Astrocyte (in vitro differentiated cells and primary cell): ENCODE measurements at regions not wholly inside any gene's neighbourhood (a gene's known extent, or its start where the extent isn't known, plus 50 kb on each side); places are given as distances from the start of the nearest gene placed in this dataset.

Experiments used
- DNase-seq: peaks from one replicate; pipeline ENCODE4 v3.0.0-alpha.2; 2010; ENCODE audit warnings: low read depth
- FAIRE-seq: peaks from 2 replicates; lab custom pipeline; 2011; peaks lifted over from hg19 to GRCh38; lab: Jason Lieb, UNC
- H2AFZ ChIP-seq: 2 replicates; pipeline ENCODE4 v1.6.0; 2012; ENCODE audit warnings: low read depth, low read length, inconsistent platforms
- H3K27ac ChIP-seq: 2 replicates; pipeline ENCODE4 v1.5.1; 2011; ENCODE audit warnings: low read depth, low read length, inconsistent platforms
- H3K27me3 ChIP-seq: 2 replicates; pipeline ENCODE4 v1.6.0; 2011; ENCODE audit warnings: low read length, inconsistent platforms; ENCODE audit not compliant: insufficient read depth
- H3K36me3 ChIP-seq: 2 replicates; pipeline ENCODE4 v1.5.1; 2011; ENCODE audit warnings: low read length, inconsistent platforms; ENCODE audit not compliant: insufficient read depth
- H3K4me1 ChIP-seq: 2 replicates; pipeline ENCODE4 v1.5.1; 2011; ENCODE audit warnings: low read length, inconsistent platforms; ENCODE audit not compliant: insufficient read depth
- H3K4me2 ChIP-seq: 2 replicates; pipeline ENCODE4 v1.6.0; 2012; ENCODE audit warnings: low read length, inconsistent platforms
- H3K4me3 ChIP-seq: 2 replicates; pipeline ENCODE4 v1.5.1; 2011; ENCODE audit warnings: low read depth, mild to moderate bottlenecking, low read length, inconsistent platforms; ENCODE audit not compliant: insufficient read depth
- H3K79me2 ChIP-seq: 2 replicates; pipeline ENCODE4 v1.6.0; 2012; ENCODE audit warnings: mild to moderate bottlenecking, low read length, inconsistent platforms; ENCODE audit not compliant: insufficient read depth
- H3K9ac ChIP-seq: 2 replicates; pipeline ENCODE4 v1.6.0; 2012; ENCODE audit warnings: mild to moderate bottlenecking, low read length, inconsistent platforms
- H3K9me3 ChIP-seq: 2 replicates; pipeline ENCODE4 v1.5.1; 2012; ENCODE audit warnings: low read depth, mild to moderate bottlenecking, low read length, inconsistent platforms; ENCODE audit not compliant: insufficient read depth
- H4K20me1 ChIP-seq: 2 replicates; pipeline ENCODE4 v1.6.0; 2012; ENCODE audit warnings: low read length, inconsistent platforms; ENCODE audit not compliant: insufficient read depth
- H3K27ac Mint-ChIP-seq: one replicate; pipeline ENCODE4 v1.8.0; 2021; ENCODE audit warnings: mild to moderate bottlenecking, mixed read lengths; ENCODE audit not compliant: unreplicated experiment
- H3K27me3 Mint-ChIP-seq: one replicate; pipeline ENCODE4 v1.8.0; 2021; ENCODE audit warnings: low read depth, mixed read lengths; ENCODE audit not compliant: unreplicated experiment
- H3K36me3 Mint-ChIP-seq: one replicate; pipeline ENCODE4 v1.8.0; 2021; ENCODE audit warnings: low read depth, mixed read lengths; ENCODE audit not compliant: unreplicated experiment
- H3K4me1 Mint-ChIP-seq: one replicate; pipeline ENCODE4 v1.8.0; 2021; ENCODE audit warnings: low read depth, mixed read lengths; ENCODE audit not compliant: unreplicated experiment
- H3K4me3 Mint-ChIP-seq: one replicate; pipeline ENCODE4 v1.8.0; 2021; ENCODE audit warnings: mild to moderate bottlenecking, moderate library complexity, mixed read lengths; ENCODE audit not compliant: unreplicated experiment
- H3K9me3 Mint-ChIP-seq: one replicate; pipeline ENCODE4 v1.8.0; 2021; ENCODE audit warnings: mild to moderate bottlenecking, mixed read lengths; ENCODE audit not compliant: unreplicated experiment
- EZH2 ChIP-seq: IDR thresholded peaks from 2 replicates; pipeline ENCODE4 v1.6.1; 2012; ENCODE audit warnings: mild to moderate bottlenecking, low read length, inconsistent platforms; ENCODE audit not compliant: insufficient read depth
- TF ChIP-seq, protein P1 (sequence below): IDR thresholded peaks from 2 replicates; pipeline ENCODE4 v1.5.1; 2011; ENCODE audit warnings: low read depth, mild to moderate bottlenecking, inconsistent platforms, low read length, moderate library complexity; ENCODE audit not compliant: insufficient read depth

DNA sequence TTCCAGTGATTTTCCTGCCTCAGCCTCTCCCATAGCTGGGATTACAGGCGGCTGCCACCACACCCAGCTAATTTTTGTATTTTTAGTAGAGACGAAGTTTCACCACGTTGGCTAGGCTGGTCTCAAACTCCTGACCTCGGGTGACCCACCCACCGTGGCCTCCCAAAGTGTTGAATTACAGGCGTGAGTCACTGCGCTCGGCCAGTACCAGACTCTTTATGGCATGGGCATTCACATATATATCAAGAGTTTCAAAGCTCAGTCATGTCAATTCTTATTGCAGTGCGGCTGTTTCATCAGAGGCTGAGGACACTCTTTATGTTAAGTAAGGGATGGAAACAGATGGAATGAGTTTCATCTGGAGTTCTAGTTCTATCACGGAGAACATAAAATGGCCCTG lies 315.2 kb upstream of the CDH6 start:
- H3K4me1 Mint-ChIP-seq: no peaks in the 10 kb centered on the region
- no peaks in the 10 kb centered on the region for H3K9me3 Mint-ChIP-seq
- no peaks in the 10 kb centered on the region for H3K9me3 ChIP-seq
- H3K79me2 ChIP-seq: no peaks in the 10 kb centered on the region
- H3K4me3 ChIP-seq: no peak overlapping the region
- no peaks in the 10 kb centered on the region for H3K36me3 ChIP-seq
- no peak overlapping the region for H3K9ac ChIP-seq
- no peaks in the 10 kb centered on the region for H3K4me1 ChIP-seq
- no peak overlapping the region for H2AFZ ChIP-seq
- H3K27me3 Mint-ChIP-seq: no peaks in the 10 kb centered on the region
- H3K4me3 Mint-ChIP-seq: no peak overlapping the region
- no peak overlapping the region for H3K27ac Mint-ChIP-seq
- H3K36me3 Mint-ChIP-seq: no peaks in the 10 kb centered on the region
- H4K20me1 ChIP-seq: no peaks in the 10 kb centered on the region
- H3K27me3 ChIP-seq: no peaks in the 10 kb centered on the region
- H3K4me2 ChIP-seq: no peak overlapping the region
- no peak overlapping the region for H3K27ac ChIP-seq
- TF ChIP-seq, protein P1, sequence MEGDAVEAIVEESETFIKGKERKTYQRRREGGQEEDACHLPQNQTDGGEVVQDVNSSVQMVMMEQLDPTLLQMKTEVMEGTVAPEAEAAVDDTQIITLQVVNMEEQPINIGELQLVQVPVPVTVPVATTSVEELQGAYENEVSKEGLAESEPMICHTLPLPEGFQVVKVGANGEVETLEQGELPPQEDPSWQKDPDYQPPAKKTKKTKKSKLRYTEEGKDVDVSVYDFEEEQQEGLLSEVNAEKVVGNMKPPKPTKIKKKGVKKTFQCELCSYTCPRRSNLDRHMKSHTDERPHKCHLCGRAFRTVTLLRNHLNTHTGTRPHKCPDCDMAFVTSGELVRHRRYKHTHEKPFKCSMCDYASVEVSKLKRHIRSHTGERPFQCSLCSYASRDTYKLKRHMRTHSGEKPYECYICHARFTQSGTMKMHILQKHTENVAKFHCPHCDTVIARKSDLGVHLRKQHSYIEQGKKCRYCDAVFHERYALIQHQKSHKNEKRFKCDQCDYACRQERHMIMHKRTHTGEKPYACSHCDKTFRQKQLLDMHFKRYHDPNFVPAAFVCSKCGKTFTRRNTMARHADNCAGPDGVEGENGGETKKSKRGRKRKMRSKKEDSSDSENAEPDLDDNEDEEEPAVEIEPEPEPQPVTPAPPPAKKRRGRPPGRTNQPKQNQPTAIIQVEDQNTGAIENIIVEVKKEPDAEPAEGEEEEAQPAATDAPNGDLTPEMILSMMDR: no peak
- TF ChIP-seq EZH2: no peak
- FAIRE-seq: no peak
- no peak for DNase-seq

DNA sequence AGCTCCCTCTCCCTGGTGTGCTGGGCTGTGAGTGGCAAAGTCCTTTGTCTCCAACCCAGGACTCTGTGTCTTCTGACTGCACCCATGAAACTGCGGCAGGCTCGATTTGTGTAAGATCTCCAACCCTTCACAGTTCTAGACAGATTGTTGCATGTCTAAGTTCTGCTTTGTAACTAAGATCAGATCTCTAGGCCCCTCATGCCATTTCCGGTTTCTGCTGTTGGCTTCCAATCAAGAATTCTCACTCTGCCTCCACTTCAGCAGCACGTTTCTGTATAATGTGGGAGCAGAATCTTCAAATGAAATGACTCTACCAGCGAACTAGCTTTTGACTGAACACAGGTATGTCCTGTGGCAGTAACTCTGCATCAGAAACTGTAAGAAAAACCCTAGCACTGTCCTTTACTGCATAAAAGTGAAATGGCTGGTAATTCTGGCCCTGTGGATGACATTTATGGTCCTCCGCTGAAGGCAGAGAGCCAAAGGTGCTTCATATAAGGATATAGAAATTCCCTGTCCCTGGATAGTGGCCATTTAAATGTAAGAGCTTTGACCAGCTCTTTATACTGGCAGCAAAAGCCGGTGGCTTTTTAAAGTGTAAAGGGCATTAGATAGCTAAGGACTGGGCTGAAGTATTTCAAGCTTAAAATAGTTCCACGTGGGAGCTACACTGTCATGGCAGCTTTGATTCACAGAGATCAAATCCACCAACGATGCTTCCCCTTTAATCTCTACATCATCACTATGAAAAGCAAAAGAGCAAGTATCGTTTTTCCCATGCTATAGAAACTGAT lies 319.0 kb upstream of the CDH6 start:
- H2AFZ ChIP-seq: no peak overlapping the region
- FAIRE-seq (no peak), DNase-seq (no peak)
- no peaks in the 10 kb centered on the region for H3K9me3 ChIP-seq
- H3K4me3 ChIP-seq: no peak overlapping the region
- no peak overlapping the region for H3K4me2 ChIP-seq
- Mint-ChIP-seq H3K36me3 (no peaks in the 10 kb centered on the region), H3K27ac (no peak overlapping the region), H3K4me1 (no peaks in the 10 kb centered on the region), H3K4me3 (no peak overlapping the region), H3K27me3 (no peaks in the 10 kb centered on the region), H3K9me3 (no peaks in the 10 kb centered on the region)
- H3K4me1 ChIP-seq: no peaks in the 10 kb centered on the region
- TF ChIP-seq EZH2: no peak
- TF ChIP-seq, protein P1: no peak
- H3K27me3 ChIP-seq: no peaks in the 10 kb centered on the region
- H4K20me1 ChIP-seq: no peaks in the 10 kb centered on the region
- H3K36me3 ChIP-seq: no peaks in the 10 kb centered on the region
- H3K79me2 ChIP-seq: no peaks in the 10 kb centered on the region
- H3K27ac ChIP-seq: no peak overlapping the region
- H3K9ac ChIP-seq: no peak overlapping the region

DNA sequence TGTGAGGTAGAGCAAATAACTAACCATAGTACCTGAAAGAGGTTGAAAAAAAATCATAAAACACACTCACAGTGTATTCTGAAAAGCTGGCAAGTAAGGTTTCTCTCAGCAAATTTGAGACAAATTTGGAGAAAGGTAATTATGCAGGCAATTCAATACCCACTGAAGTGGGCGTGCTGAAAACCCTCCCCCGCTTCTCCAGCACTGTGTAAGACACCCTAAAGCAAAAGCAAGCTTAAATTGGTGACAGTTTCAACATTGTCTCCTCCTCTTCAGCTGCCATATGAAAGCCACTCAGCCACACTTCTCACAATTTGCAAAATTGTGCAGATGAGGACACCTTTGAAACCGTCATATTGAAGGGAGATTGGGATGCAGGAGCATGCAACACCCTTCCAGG lies 322.3 kb upstream of the CDH6 start:
- Mint-ChIP-seq H3K4me3 (no peak overlapping the region), H3K4me1 (no peaks in the 10 kb centered on the region), H3K27ac (no peak overlapping the region), H3K9me3 (no peaks in the 10 kb centered on the region), H3K36me3 (no peaks in the 10 kb centered on the region), H3K27me3 (no peaks in the 10 kb centered on the region)
- no peak overlapping the region for H2AFZ ChIP-seq
- no peak overlapping the region for H3K4me2 ChIP-seq
- FAIRE-seq: no peak
- no peaks in the 10 kb centered on the region for H3K36me3 ChIP-seq
- H3K9ac ChIP-seq: no peak overlapping the region
- no peaks in the 10 kb centered on the region for H3K4me1 ChIP-seq
- H3K4me3 ChIP-seq: no peak overlapping the region
- no peaks in the 10 kb centered on the region for H3K79me2 ChIP-seq
- H3K27ac ChIP-seq: no peak overlapping the region
- no peaks in the 10 kb centered on the region for H3K27me3 ChIP-seq
- peaks cover under 1% of the 10 kb centered on the region for H3K9me3 ChIP-seq
- H4K20me1 ChIP-seq: no peaks in the 10 kb centered on the region
- no peak for DNase-seq
- TF ChIP-seq EZH2: no peak
- TF ChIP-seq, protein P1: no peak
